DND-41 (cell line): ENCODE measurements at regions not wholly inside any gene's neighbourhood (a gene's known extent, or its start where the extent isn't known, plus 50 kb on each side); places are given as distances from the start of the nearest gene placed in this dataset.

Experiments
- EZH2 ChIP-seq: IDR thresholded peaks from 3 replicates; pipeline ENCODE4 v1.6.1; 2012; ENCODE audit warnings: borderline replicate concordance, low read depth, mild to moderate bottlenecking, moderate library complexity, low read length, inconsistent platforms; ENCODE audit not compliant: severe bottlenecking
- TF ChIP-seq, protein P1 (sequence below): IDR thresholded peaks from 2 replicates; pipeline ENCODE4 v1.5.1; 2012; ENCODE audit warnings: borderline replicate concordance, low read length, moderate library complexity, mild to moderate bottlenecking; ENCODE audit not compliant: poor library complexity, severe bottlenecking; ENCODE audit errors: extremely low read depth

DNA sequence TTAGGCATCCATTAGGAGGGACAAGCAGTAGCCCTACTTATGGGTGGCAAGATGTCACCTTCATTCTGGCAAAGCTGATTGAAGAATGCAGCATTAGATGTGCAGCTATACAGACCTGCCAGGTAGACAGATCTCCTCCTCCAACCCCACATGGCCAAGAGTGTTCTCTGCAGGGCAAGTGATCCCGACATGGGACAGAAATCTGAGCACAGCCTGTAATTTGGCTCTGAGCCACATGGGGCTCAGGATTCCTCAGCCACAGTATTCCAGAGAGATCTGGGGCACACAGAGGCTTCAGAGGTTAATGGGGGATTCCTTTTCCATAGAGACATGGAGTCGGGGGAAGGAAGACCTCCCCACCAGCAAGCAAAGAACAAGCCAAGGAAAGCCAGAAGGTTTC is 58.7 kb upstream of the GDF10 start:
- TF ChIP-seq, protein P1, sequence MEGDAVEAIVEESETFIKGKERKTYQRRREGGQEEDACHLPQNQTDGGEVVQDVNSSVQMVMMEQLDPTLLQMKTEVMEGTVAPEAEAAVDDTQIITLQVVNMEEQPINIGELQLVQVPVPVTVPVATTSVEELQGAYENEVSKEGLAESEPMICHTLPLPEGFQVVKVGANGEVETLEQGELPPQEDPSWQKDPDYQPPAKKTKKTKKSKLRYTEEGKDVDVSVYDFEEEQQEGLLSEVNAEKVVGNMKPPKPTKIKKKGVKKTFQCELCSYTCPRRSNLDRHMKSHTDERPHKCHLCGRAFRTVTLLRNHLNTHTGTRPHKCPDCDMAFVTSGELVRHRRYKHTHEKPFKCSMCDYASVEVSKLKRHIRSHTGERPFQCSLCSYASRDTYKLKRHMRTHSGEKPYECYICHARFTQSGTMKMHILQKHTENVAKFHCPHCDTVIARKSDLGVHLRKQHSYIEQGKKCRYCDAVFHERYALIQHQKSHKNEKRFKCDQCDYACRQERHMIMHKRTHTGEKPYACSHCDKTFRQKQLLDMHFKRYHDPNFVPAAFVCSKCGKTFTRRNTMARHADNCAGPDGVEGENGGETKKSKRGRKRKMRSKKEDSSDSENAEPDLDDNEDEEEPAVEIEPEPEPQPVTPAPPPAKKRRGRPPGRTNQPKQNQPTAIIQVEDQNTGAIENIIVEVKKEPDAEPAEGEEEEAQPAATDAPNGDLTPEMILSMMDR: no peak
- no peak for TF ChIP-seq EZH2
